Stomach (tissue), 4 donors: ENCODE measurements at regions not wholly inside any gene's neighbourhood (a gene's known extent, or its start where the extent isn't known, plus 50 kb on each side); places are given as distances from the start of the nearest gene placed in this dataset.

Experiments
- CTCF ChIP-seq, 7 experiments: fragments of 450-650 bp in 4 of 7; fragments of 200-600 bp in 3 of 7; sonication (generic) in 3 of 7; IDR thresholded peaks; one replicate each; pipeline ENCODE4 v1.5.1; 2016 to 2019; ENCODE audit warnings: antibody characterized with exemption in 7 of 7, control low read depth in 2 of 7, mild to moderate bottlenecking in 1 of 7
- EP300 ChIP-seq: sonication (generic); formaldehyde crosslinking; IDR thresholded peaks from one replicate; pipeline ENCODE4 v1.6.1; 2017; ENCODE audit warnings: antibody characterized with exemption

GRCh38 chr6:47179286-47179685, 130.4 kb downstream of the TNFRSF21 start:
- TF ChIP-seq CTCF (IDR thresholded peaks at IDR 0.05) (no peak), EP300 (no peak)
